Upper lobe of right lung (tissue), 1 donor: ENCODE measurements at regions not wholly inside any gene's neighbourhood (a gene's known extent, or its start where the extent isn't known, plus 50 kb on each side); places are given as distances from the start of the nearest gene placed in this dataset.
A peak's percentile ranks its signal among the peaks of the same experiment; 100 is the strongest.
"Not testable (repeated sequence)": the region's sequence is repeated elsewhere in the genome, so short reads cannot be mapped to it uniquely, and the experiment has no call there.

Experiments
- ATAC-seq: fragments of 200-7000 bp; cut with Tn5 transposase; one replicate; pipeline ENCODE4 v1.9.1; 2020; ENCODE audit warnings: mild to moderate bottlenecking, moderate library complexity
- DNase-seq: peaks from one replicate; pipeline ENCODE4 v3.0.0-alpha.2; 2020
- H3K27ac ChIP-seq: fragments of 200-600 bp; one replicate; pipeline ENCODE4 v1.8.0; 2022
- H3K27me3 ChIP-seq: fragments of 200-600 bp; one replicate; pipeline ENCODE4 v1.8.0; 2022; ENCODE audit warnings: mild to moderate bottlenecking
- H3K36me3 ChIP-seq: fragments of 200-600 bp; one replicate; pipeline ENCODE4 v1.8.0; 2022
- H3K4me1 ChIP-seq: fragments of 200-600 bp; one replicate; pipeline ENCODE4 v1.8.0; 2022
- H3K4me3 ChIP-seq: fragments of 200-600 bp; one replicate; pipeline ENCODE4 v1.8.0; 2022; ENCODE audit warnings: mild to moderate bottlenecking
- H3K9me3 ChIP-seq: fragments of 200-600 bp; one replicate; pipeline ENCODE4 v1.8.0; 2022
- CTCF ChIP-seq: fragments of 200-600 bp; IDR thresholded peaks from one replicate; pipeline ENCODE4 v1.8.0; 2022; ENCODE audit warnings: antibody characterized with exemption
- intact Hi-C: fragments of 100-400 bp; cut with DNase I; formaldehyde crosslinking; loops from one replicate; pipeline ENCODE4 v1.11.0; 2022
- donor health status: DM: no; HTN: yes; CAD: no; lungs with severe emphysema.

GRCh38 chr7:68725843-68726785, 872.2 kb upstream of the AUTS2 start:
- intact Hi-C loops: no loop called here
- H3K27me3 ChIP-seq: no peaks in the 10 kb centered on the region
- no peaks in the 10 kb centered on the region for H3K36me3 ChIP-seq
- no peak for TF ChIP-seq CTCF
- no peak for ATAC-seq
- no peaks in the 10 kb centered on the region for H3K4me1 ChIP-seq
- no peak overlapping the region for H3K27ac ChIP-seq
- H3K9me3 ChIP-seq: no peaks in the 10 kb centered on the region
- no peak overlapping the region for H3K4me3 ChIP-seq
- no peak for DNase-seq

GRCh38 chr7:68728720-68729119, 869.6 kb upstream of the AUTS2 start:
- H3K4me1 ChIP-seq, H3K36me3 ChIP-seq, ATAC-seq, H3K27ac ChIP-seq, DNase-seq, H3K4me3 ChIP-seq, H3K27me3 ChIP-seq, H3K9me3 ChIP-seq, intact Hi-C loops: not testable (repeated sequence)

GRCh38 chr7:68729371-68729770, 868.9 kb upstream of the AUTS2 start:
- no peak for ATAC-seq
- DNase-seq: no peak
- H3K4me1 ChIP-seq: no peaks in the 10 kb centered on the region
- no peaks in the 10 kb centered on the region for H3K9me3 ChIP-seq
- intact Hi-C loops: no loop called here
- H3K27ac ChIP-seq: no peak overlapping the region
- H3K27me3 ChIP-seq: no peaks in the 10 kb centered on the region
- H3K4me3 ChIP-seq: no peak overlapping the region
- no peak for TF ChIP-seq CTCF
- H3K36me3 ChIP-seq: no peaks in the 10 kb centered on the region

- Histone ChIP-seq H3K4me3 (no peak overlapping the region), H3K27me3 (no peaks in the 10 kb centered on the region), H3K36me3 (no peaks in the 10 kb centered on the region), H3K27ac (no peak overlapping the region), H3K9me3 (no peaks in the 10 kb centered on the region), H3K4me1 (no peaks in the 10 kb centered on the region)
- ATAC-seq (no peak), DNase-seq (no peak)
- intact Hi-C loops: no loop called here
- no peak for TF ChIP-seq CTCF
These were observed 868.1 kb upstream of the AUTS2 start for GRCh38 chr7:68730194-68730593.

- no peak for DNase-seq
- Histone ChIP-seq H3K27ac (no peak overlapping the region), H3K9me3 (no peaks in the 10 kb centered on the region), H3K36me3 (no peaks in the 10 kb centered on the region), H3K4me3 (no peak overlapping the region), H3K27me3 (no peaks in the 10 kb centered on the region), H3K4me1 (no peaks in the 10 kb centered on the region)
- TF ChIP-seq CTCF: no peak
- peak; percentile 75 for ATAC-seq
- intact Hi-C loops: no loop called here
These were observed 867.3 kb upstream of the AUTS2 start for GRCh38 chr7:68730964-68731363.

GRCh38 chr7:68733219-68734153, 864.8 kb upstream of the AUTS2 start:
- Histone ChIP-seq H3K4me1 (no peaks in the 10 kb centered on the region), H3K4me3 (no peak overlapping the region), H3K27ac (no peak overlapping the region), H3K36me3 (no peaks in the 10 kb centered on the region), H3K9me3 (no peaks in the 10 kb centered on the region), H3K27me3 (no peaks in the 10 kb centered on the region)
- intact Hi-C loops: no loop called here
- DNase-seq (no peak), ATAC-seq (no peak)
- TF ChIP-seq CTCF: no peak
